ENCODE measurements at regions not wholly inside any gene's neighbourhood (a gene's known extent, or its start where the extent isn't known, plus 50 kb on each side); places are given as distances from the start of the nearest gene placed in this dataset.

GRCh38 chr4:38489924-38490639 is 173.9 kb upstream of the KLF3 start:
- DNase-seq = peak; percentile 45

- DNase-seq = no peak
Observed at GRCh38 chr4:38490753-38491446, 173.1 kb upstream of the KLF3 start.

- no peak for DNase-seq
Observed at GRCh38 chr4:38491854-38492478, 172.0 kb upstream of the KLF3 start.

- no peak for DNase-seq
Observed at GRCh38 chr4:38493066-38493465, 170.9 kb upstream of the KLF3 start.

DNA sequence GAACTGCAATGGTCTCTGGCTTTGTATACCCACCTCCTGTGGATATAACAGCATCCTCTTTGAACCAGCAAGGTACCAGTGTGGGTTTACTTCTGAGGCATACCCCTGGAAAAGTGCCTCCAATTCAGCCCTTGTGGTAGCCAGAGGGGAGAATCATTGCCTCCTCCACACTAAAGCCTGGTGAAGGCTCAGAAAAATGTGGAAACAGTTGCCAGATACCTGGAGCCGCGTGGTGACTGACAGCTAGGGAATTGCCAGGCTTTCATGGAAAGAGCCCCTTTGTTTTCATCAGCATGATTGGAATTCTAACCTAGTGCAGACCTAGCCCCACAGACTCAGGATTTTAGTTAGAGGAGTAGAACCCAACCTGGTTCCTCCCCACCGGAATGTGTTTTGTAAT is 168.6 kb upstream of the KLF3 start:
- DNase-seq = no peak

GRCh38 chr4:38497121-38497520 is 166.9 kb upstream of the KLF3 start:
- no peak for DNase-seq

GRCh38 chr4:38499101-38499500 is 164.9 kb upstream of the KLF3 start:
- DNase-seq = no peak

- DNase-seq = no peak
Observed at GRCh38 chr4:38500433-38500832, 163.6 kb upstream of the KLF3 start.

DNA sequence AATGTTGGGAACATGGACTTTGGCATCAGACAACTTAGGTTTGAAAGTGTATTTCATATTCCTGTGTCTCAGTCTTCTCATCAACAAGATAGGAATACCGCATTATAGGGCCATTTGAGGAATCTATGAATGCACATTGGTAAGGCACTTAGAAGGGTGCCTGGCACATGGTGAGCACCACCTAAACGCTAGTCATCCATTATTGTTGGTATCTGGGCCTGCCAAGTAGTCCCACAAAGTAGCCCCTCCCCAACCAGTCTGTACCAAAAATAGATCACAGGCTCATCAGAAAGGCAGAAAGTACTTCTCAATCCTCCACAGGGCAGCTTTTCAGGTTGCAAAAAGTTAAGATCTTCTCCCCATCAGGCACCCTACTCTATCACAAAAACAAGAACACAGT is 162.3 kb upstream of the KLF3 start:
- no peak for DNase-seq

DNA sequence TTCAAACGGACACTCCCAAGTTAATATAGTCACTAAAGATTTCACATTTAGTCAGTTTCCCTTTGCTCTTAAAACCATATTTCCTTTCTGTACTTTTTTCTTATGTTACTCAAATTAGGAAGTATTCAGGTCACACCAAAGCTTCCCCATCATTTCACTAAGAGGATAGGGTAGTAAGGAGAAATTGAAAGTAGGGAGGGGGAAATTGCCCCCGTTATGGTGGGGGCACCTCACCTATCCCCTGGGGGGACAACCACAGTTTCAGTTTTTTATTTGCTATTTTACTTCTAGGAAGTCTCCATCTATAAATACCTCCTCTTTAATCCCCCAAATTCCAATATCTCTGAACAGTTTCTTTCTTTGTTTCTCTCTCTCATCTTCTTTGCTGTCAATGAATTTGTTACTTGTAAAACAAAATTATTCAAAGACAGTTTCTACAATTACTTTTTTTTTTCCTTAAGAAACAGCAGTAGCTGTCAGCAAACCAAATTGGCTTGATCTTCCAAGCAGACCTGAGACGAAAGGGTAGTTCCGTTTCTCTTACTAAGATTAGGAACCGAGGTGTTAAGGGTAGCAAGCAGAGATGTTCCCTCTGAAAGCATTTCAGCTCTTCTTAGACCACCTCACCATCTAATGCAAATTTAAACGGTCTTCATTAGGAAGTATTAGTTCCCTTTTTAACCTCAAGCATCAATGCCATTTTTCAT is 160.2 kb upstream of the KLF3 start:
- DNase-seq = no peak

- no peak for DNase-seq
Observed at GRCh38 chr4:38504396-38504715, 159.6 kb upstream of the KLF3 start.

DNA sequence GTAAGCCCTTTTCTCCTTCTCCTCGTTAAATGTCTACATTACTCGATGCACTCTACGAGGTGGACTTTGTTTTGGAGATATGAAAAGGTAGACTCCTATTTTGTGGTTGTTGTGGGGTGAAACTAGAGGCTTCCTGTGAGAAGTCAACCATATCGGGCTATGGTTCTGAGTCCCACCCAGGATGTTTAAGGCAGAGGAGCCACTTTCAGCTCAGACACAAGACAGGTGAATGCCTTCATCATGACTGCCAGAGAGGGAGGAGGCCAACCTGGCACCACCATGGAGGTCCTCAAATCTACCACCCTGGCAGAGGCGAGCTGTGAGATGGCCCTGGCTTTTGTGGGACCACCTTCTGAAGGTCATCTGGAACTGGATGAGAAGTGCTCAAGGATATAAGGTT is 154.4 kb upstream of the KLF3 start:
- DNase-seq = no peak

DNA sequence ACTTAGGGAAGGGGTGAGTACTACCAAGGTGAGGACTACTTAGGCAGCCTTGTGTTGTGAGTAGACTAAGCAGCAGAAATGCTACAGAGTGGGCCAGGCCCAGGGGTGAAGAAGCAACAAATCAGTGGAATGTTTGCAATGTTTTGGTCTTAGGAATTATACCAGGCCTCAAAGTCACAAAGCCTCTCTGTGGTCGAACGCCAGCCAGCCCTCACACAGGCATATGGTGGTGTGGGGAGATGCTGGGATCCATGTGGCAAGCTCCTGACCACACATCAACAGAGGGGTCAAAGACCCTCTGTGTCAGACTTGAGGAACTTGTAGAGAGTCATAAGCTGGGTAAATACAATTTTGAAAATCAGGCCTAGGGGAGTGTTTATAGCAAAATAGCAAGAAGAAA is 153.8 kb upstream of the KLF3 start:
- DNase-seq = no peak

GRCh38 chr4:38511702-38512101 is 152.3 kb upstream of the KLF3 start:
- DNase-seq = no peak

DNA sequence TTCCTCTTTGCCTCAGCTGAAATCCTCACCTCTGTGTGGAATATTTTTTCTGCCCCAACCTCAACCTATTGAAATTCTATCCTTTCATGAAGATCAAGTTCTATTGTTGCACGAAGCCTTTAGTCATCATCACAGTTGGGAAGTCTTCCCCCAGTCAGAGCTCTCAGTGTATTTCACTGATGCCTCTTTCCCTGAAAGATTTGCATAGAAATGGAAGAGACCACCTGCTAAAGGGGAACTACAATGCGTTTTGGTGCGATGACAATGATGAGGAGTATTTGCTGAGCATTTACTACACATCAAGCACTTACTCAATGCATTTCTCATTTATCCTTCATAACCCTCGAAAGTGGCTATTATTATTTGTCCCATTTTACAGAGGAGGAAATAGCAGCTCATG is 151.2 kb upstream of the KLF3 start:
- no peak for DNase-seq

GRCh38 chr4:38514465-38515146 is 149.4 kb upstream of the KLF3 start:
- no peak for DNase-seq

GRCh38 chr4:38516190-38516589 is 147.8 kb upstream of the KLF3 start:
- DNase-seq = no peak

- DNase-seq = no peak
Observed at GRCh38 chr4:38519666-38520065, 144.3 kb upstream of the KLF3 start.

DNA sequence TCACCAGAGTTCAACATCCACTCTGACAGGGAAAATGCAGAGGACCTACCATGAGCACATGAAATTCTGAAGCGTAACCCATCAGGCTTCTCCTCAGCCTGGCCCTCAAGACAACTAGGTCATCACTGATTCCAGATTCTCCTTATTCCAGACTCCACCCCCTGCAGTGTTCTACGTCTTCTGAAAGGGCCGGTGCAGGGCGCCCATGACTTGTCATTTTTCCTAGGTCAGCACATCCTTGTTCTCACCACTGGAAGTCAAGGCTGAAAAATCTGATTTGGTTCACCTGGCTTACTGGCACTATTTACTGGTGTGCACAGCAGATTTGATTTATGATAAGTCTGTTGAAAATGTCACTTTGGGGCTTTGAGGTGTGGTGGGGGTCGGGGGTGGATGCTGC is 140.9 kb upstream of the KLF3 start:
- DNase-seq = no peak

DNA sequence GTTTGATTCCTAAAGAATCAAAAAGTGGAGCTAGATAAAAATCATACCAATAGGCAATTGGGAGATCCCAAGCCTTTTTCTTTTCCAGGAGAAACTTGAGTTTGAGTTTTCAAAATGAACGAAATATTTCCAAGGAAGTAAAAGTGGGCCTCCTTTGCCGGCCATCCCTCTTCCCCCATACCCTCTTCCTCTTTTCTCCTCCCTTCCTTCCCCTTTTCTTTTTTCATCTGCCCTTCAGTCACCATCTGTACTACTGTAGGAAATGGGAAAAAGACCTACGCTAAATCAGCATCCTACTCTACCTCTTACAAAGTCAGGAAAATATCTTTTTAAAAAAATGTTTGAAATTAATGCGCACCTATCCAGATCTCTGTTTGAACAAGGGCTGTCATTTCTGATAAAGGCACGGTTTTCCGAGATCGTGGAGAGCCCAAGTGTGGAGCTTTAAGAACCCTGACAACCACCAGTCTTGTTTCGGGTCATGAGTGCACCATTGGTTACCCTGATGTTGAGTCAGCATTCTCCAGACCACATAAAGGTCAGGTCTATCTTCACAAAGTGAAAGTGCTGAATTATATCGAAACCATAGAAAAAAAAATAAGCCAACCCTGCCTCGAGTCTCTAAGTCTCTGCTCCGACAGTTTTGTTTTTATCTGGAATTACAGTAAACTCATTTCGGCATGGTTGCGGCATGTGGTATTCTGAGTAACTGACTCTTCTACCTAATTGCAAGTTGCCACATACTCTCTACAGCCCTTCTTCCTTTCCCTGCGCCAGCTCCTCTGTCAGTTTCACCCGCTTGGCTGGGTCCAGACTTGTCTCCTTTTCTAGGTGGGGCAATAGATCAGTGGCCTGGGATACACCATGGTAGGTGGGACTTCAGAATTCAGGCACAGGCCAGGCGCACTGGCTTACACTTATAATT is 140.2 kb upstream of the KLF3 start:
- DNase-seq = peak; percentile 19

DNA sequence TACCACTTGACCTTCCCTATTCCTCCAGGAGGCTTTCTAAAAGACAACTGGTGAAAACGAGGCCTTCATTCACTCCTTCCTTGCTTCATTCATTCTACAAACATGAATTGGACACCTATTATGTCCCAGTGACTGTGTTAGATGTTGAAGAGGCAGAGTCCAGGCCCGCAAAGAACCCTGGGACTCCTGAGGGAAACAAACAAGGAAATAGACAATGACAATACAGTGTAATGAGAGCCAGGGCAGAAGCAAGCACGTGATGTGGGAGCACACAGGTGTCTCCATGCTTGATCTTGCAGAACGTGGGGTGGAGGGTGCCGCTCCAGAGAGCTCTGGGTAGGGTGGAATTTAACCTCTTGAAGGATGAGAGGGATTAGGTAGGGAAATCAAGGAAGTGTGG is 137.6 kb upstream of the KLF3 start:
- no peak for DNase-seq

Measured in right hindlimb (tissue), 1 donor.